H9 (cell line): ENCODE measurements at regions not wholly inside any gene's neighbourhood (a gene's known extent, or its start where the extent isn't known, plus 50 kb on each side); places are given as distances from the start of the nearest gene placed in this dataset.

ENCODE experiments used
- DNase-seq: peaks from one replicate; pipeline ENCODE4 v3.0.0-alpha.2; 2017
- H2AFZ ChIP-seq: one replicate; pipeline ENCODE4 v1.6.1; 2013; ENCODE audit warnings: mild to moderate bottlenecking, low read length, control low read depth, moderate library complexity
- H2AK5ac ChIP-seq: 2 replicates; pipeline ENCODE4 v1.6.1; 2013; ENCODE audit warnings: low read length, control low read depth, mixed read lengths; ENCODE audit not compliant: insufficient read length
- H2BK120ac ChIP-seq: one replicate; pipeline ENCODE4 v1.6.1; 2013; ENCODE audit warnings: low read depth, mild to moderate bottlenecking, low read length, control low read depth, inconsistent platforms; ENCODE audit not compliant: poor library complexity, severe bottlenecking
- H2BK12ac ChIP-seq: 2 replicates; pipeline ENCODE4 v1.6.1; 2013; ENCODE audit warnings: low read length, control low read depth, mixed read lengths, low read depth; ENCODE audit not compliant: insufficient read length
- H2BK15ac ChIP-seq: 2 replicates; pipeline ENCODE4 v1.6.1; 2013; ENCODE audit warnings: low read depth, low read length, control low read depth
- H2BK20ac ChIP-seq: one replicate; pipeline ENCODE4 v1.6.1; 2013; ENCODE audit warnings: low read depth, mild to moderate bottlenecking, low read length, control low read depth, inconsistent platforms; ENCODE audit not compliant: poor library complexity, severe bottlenecking
- H2BK5ac ChIP-seq: 2 replicates; pipeline ENCODE4 v1.6.1; 2013; ENCODE audit warnings: low read length, control low read depth, mixed read lengths; ENCODE audit not compliant: insufficient read length
- H3K14ac ChIP-seq: 2 replicates; pipeline ENCODE4 v1.6.1; 2013; ENCODE audit warnings: low read length, control low read depth; ENCODE audit not compliant: insufficient read depth
- H3K18ac ChIP-seq: 2 replicates; pipeline ENCODE4 v1.6.1; 2013; ENCODE audit warnings: low read depth, mild to moderate bottlenecking, mixed read lengths, low read length, control low read depth; ENCODE audit not compliant: insufficient read length
- H3K23ac ChIP-seq: 2 replicates; pipeline ENCODE4 v1.6.1; 2013; ENCODE audit warnings: low read length, control low read depth, mixed read lengths, low read depth; ENCODE audit not compliant: insufficient read length
- H3K23me2 ChIP-seq: 2 replicates; pipeline ENCODE4 v1.6.1; 2013; ENCODE audit warnings: low read depth, mild to moderate bottlenecking, mixed read lengths, low read length, control low read depth; ENCODE audit not compliant: insufficient read length, poor library complexity, severe bottlenecking
- H3K27ac ChIP-seq: 2 replicates; pipeline ENCODE4 v1.5.1; 2013; ENCODE audit warnings: low read length, control low read depth, mixed read lengths, low read depth; ENCODE audit not compliant: insufficient read length
- H3K27me3 ChIP-seq: 2 replicates; pipeline ENCODE4 v1.6.1; 2013; ENCODE audit warnings: low read length, control low read depth, inconsistent platforms; ENCODE audit not compliant: insufficient read depth
- H3K4ac ChIP-seq: 2 replicates; pipeline ENCODE4 v1.6.1; 2013; ENCODE audit warnings: low read depth, mild to moderate bottlenecking, control low read depth, inconsistent platforms, low read length, moderate library complexity
- H3K4me1 ChIP-seq: 2 replicates; pipeline ENCODE4 v1.6.1; 2013; ENCODE audit warnings: low read length, control low read depth, inconsistent platforms; ENCODE audit not compliant: insufficient read depth
- H3K4me2 ChIP-seq: 2 replicates; pipeline ENCODE4 v1.6.1; 2013; ENCODE audit warnings: low read length, control low read depth, mixed read lengths; ENCODE audit not compliant: insufficient read length, insufficient read depth
- H3K56ac ChIP-seq: 2 replicates; pipeline ENCODE4 v1.6.1; 2013; ENCODE audit warnings: low read depth, mild to moderate bottlenecking, mixed read lengths, low read length, control low read depth; ENCODE audit not compliant: insufficient read length
- H3K79me1 ChIP-seq: 2 replicates; pipeline ENCODE4 v1.6.1; 2013; ENCODE audit warnings: low read depth, mild to moderate bottlenecking, moderate library complexity, low read length, control low read depth, inconsistent platforms; ENCODE audit not compliant: insufficient read depth, poor library complexity, severe bottlenecking
- H3K79me2 ChIP-seq: 2 replicates; pipeline ENCODE4 v1.6.1; 2013; ENCODE audit warnings: low read length, control low read depth, inconsistent platforms; ENCODE audit not compliant: insufficient read depth
- H3K9ac ChIP-seq: 2 replicates; pipeline ENCODE4 v1.6.1; 2013; ENCODE audit warnings: low read length, control low read depth, mixed read lengths; ENCODE audit not compliant: insufficient read length; ENCODE audit errors: extremely low read depth
- H3K9me3 ChIP-seq: one replicate; pipeline ENCODE4 v1.6.1; 2013; ENCODE audit warnings: low read depth, low read length, inconsistent platforms; ENCODE audit not compliant: control insufficient read depth
- H3T11ph ChIP-seq: one replicate; pipeline ENCODE4 v1.6.1; 2013; ENCODE audit warnings: mild to moderate bottlenecking, low read length, control low read depth, inconsistent platforms
- H4K20me1 ChIP-seq: one replicate; pipeline ENCODE4 v1.6.1; 2013; ENCODE audit not compliant: control insufficient read depth, insufficient read length, insufficient read depth
- H4K5ac ChIP-seq: 2 replicates; pipeline ENCODE4 v1.6.1; 2013; ENCODE audit warnings: low read depth, mild to moderate bottlenecking, mixed read lengths, low read length, control low read depth; ENCODE audit not compliant: insufficient read length
- H4K8ac ChIP-seq: replicated peaks from 2 replicates; pipeline ENCODE4 v1.6.1; 2013; ENCODE audit warnings: low read length, control low read depth, mixed read lengths, low read depth; ENCODE audit not compliant: insufficient read length
- H4K91ac ChIP-seq: 2 replicates; pipeline ENCODE4 v1.6.1; 2013; ENCODE audit warnings: low read depth, mild to moderate bottlenecking, moderate library complexity, mixed read lengths, low read length, control low read depth; ENCODE audit not compliant: insufficient read length
- H3K27ac Mint-ChIP-seq, 3 experiments: 2 replicates in 2 of 3; 3 replicates in 1 of 3; pipeline ENCODE4 v1.8.0; 2020 to 2021; ENCODE audit warnings: mixed read lengths in 3 of 3, mild to moderate bottlenecking in 1 of 3, moderate library complexity in 1 of 3
- H3K27me3 Mint-ChIP-seq: 2 replicates; pipeline ENCODE4 v1.8.0; 2021; ENCODE audit warnings: low read depth, mild to moderate bottlenecking, moderate library complexity, mixed read lengths
- H3K36me3 Mint-ChIP-seq, 3 experiments: 2 replicates in 2 of 3; 3 replicates in 1 of 3; pipeline ENCODE4 v1.8.0; 2020 to 2021; ENCODE audit warnings: low read depth in 3 of 3, mixed read lengths in 3 of 3; ENCODE audit not compliant: insufficient read depth in 1 of 3
- H3K4me1 Mint-ChIP-seq, 2 experiments: 2 replicates each; pipeline ENCODE4 v1.8.0; 2020; ENCODE audit warnings: mixed read lengths in 2 of 2
- H3K4me3 Mint-ChIP-seq, 2 experiments: 2 replicates in 1 of 2; 3 replicates in 1 of 2; pipeline ENCODE4 v1.8.0; 2020 to 2021; ENCODE audit warnings: mild to moderate bottlenecking in 2 of 2, mixed read lengths in 2 of 2, moderate library complexity in 1 of 2
- H3K9me3 Mint-ChIP-seq, 2 experiments: 2 replicates in 1 of 2; 3 replicates in 1 of 2; pipeline ENCODE4 v1.8.0; 2020; ENCODE audit warnings: mild to moderate bottlenecking in 2 of 2, mixed read lengths in 2 of 2, moderate library complexity in 1 of 2
- WGBS: extraction: QIAGEN DNeasy Blood & Tissue Kit; methylation state at CpG from one replicate; pipeline ENCODE4 v1.1.7; 2013; ENCODE audit warnings: missing lambda C conversion rate, low lambda C conversion rate, mixed read lengths; ENCODE audit not compliant: insufficient read length; ENCODE audit errors: extremely low coverage; 5-methylcytosine and 5-hydroxymethylcytosine counted together
- TF ChIP-seq, protein P1 (sequence below): fragments of 200-600 bp; sonication (generic); conservative IDR thresholded peaks from 3 replicates; pipeline ENCODE4 v1.8.0; 2021; ENCODE audit warnings: antibody characterized with exemption, mild to moderate bottlenecking

GRCh38 chr20:48202334-48203113 is 417.2 kb upstream of the SULF2 start:
- H3K9ac ChIP-seq = no peak overlapping the region
- TF ChIP-seq, protein P1, sequence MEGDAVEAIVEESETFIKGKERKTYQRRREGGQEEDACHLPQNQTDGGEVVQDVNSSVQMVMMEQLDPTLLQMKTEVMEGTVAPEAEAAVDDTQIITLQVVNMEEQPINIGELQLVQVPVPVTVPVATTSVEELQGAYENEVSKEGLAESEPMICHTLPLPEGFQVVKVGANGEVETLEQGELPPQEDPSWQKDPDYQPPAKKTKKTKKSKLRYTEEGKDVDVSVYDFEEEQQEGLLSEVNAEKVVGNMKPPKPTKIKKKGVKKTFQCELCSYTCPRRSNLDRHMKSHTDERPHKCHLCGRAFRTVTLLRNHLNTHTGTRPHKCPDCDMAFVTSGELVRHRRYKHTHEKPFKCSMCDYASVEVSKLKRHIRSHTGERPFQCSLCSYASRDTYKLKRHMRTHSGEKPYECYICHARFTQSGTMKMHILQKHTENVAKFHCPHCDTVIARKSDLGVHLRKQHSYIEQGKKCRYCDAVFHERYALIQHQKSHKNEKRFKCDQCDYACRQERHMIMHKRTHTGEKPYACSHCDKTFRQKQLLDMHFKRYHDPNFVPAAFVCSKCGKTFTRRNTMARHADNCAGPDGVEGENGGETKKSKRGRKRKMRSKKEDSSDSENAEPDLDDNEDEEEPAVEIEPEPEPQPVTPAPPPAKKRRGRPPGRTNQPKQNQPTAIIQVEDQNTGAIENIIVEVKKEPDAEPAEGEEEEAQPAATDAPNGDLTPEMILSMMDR = no peak
- peaks cover 6 to 14% of the 10 kb centered on the region in 2 experiments for H3K4me1 Mint-ChIP-seq
- WGBS = no CpG with 5 or more reads among the region's 19 CpGs
- no peak overlapping the region for H2BK15ac ChIP-seq
- H2BK5ac ChIP-seq = no peak overlapping the region
- H3K4me1 ChIP-seq = no peaks in the 10 kb centered on the region
- H3K56ac ChIP-seq = no peak overlapping the region
- H3K27ac Mint-ChIP-seq = no peak overlapping the region
- no peak overlapping the region for H3K23ac ChIP-seq
- H2AK5ac ChIP-seq = no peak overlapping the region
- no peak overlapping the region for H3K4me2 ChIP-seq
- no peak overlapping the region for H2BK120ac ChIP-seq
- no peaks in the 10 kb centered on the region for H3K79me1 ChIP-seq
- no peaks in the 10 kb centered on the region for H3K9me3 ChIP-seq
- no peak overlapping the region for H4K8ac ChIP-seq
- H3K36me3 Mint-ChIP-seq = no peaks in the 10 kb centered on the region; a peak in 1 of 7 replicates
- no peak overlapping the region for H2AFZ ChIP-seq
- no peak overlapping the region for H4K5ac ChIP-seq
- no peaks in the 10 kb centered on the region for H3K27me3 ChIP-seq
- H3K18ac ChIP-seq = no peak overlapping the region
- no peaks in the 10 kb centered on the region for H4K20me1 ChIP-seq
- no peak overlapping the region for H3K14ac ChIP-seq
- no peaks in the 10 kb centered on the region; a peak in 1 of 5 replicates for H3K9me3 Mint-ChIP-seq
- H3K27me3 Mint-ChIP-seq = no peaks in the 10 kb centered on the region; the same call in 1 of the 2 replicates
- no peak overlapping the region for H3T11ph ChIP-seq
- no peak overlapping the region for H2BK12ac ChIP-seq
- no peak overlapping the region for H2BK20ac ChIP-seq
- DNase-seq = no peak
- H3K23me2 ChIP-seq = no peaks in the 10 kb centered on the region
- no peaks in the 10 kb centered on the region for H3K79me2 ChIP-seq
- H4K91ac ChIP-seq = no peak overlapping the region
- no peak overlapping the region for H3K4ac ChIP-seq
- no peak overlapping the region for H3K27ac ChIP-seq
- H3K4me3 Mint-ChIP-seq = no peak overlapping the region
